ENCODE measurements at regions not wholly inside any gene's neighbourhood (a gene's known extent, or its start where the extent isn't known, plus 50 kb on each side); places are given as distances from the start of the nearest gene placed in this dataset.

DNA sequence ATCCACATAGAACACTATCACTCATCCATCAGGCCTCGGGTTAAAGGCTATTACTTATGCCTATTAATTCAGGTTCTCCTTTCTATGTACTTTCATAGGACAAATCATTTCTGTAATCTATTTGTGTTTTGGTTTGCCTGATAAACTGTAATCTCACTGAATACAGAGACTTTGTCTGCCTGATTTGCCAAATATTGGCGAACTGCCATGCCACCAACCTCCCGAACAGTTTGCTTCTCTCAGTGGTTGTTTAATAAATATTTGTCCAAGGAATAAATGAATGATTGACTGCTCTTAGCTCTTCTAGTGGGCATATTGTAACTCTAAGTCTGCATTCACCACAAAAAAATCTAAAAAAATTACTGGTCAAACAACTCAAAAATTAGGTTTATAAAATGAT, 170.1 kb upstream of the ZFP64 start:
- Histone ChIP-seq H3K27me3 (ENCODE audit: insufficient read depth, low read length) (no peaks in the 10 kb centered on the region), H3K79me2 (ENCODE audit: insufficient read depth, low read length) (no peaks in the 10 kb centered on the region), H3K4me3 (ENCODE audit: insufficient read depth, low read length) (no peak overlapping the region), H3K36me3 (ENCODE audit: insufficient read depth, low read length) (no peaks in the 10 kb centered on the region), H3K4me2 (ENCODE audit: insufficient read depth, low read length) (no peak overlapping the region), H2AFZ (ENCODE audit: low read length) (no peak overlapping the region), H3K27ac (ENCODE audit: low read depth, low read length) (no peak overlapping the region), H4K20me1 (ENCODE audit: insufficient read depth, low read length) (no peaks in the 10 kb centered on the region), H3K4me1 (ENCODE audit: insufficient read depth, low read length) (no peaks in the 10 kb centered on the region), H3K9me3 (ENCODE audit: low read depth, low read length) (no peaks in the 10 kb centered on the region)
- TF ChIP-seq, protein P1, sequence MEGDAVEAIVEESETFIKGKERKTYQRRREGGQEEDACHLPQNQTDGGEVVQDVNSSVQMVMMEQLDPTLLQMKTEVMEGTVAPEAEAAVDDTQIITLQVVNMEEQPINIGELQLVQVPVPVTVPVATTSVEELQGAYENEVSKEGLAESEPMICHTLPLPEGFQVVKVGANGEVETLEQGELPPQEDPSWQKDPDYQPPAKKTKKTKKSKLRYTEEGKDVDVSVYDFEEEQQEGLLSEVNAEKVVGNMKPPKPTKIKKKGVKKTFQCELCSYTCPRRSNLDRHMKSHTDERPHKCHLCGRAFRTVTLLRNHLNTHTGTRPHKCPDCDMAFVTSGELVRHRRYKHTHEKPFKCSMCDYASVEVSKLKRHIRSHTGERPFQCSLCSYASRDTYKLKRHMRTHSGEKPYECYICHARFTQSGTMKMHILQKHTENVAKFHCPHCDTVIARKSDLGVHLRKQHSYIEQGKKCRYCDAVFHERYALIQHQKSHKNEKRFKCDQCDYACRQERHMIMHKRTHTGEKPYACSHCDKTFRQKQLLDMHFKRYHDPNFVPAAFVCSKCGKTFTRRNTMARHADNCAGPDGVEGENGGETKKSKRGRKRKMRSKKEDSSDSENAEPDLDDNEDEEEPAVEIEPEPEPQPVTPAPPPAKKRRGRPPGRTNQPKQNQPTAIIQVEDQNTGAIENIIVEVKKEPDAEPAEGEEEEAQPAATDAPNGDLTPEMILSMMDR (IDR thresholded peaks at IDR 0.05; ENCODE audit: extremely low read depth, low read depth, low read length) = no peak
- DNase-seq (ENCODE audit: insufficient read length, low spot score, missing footprints) = no peak

DNA sequence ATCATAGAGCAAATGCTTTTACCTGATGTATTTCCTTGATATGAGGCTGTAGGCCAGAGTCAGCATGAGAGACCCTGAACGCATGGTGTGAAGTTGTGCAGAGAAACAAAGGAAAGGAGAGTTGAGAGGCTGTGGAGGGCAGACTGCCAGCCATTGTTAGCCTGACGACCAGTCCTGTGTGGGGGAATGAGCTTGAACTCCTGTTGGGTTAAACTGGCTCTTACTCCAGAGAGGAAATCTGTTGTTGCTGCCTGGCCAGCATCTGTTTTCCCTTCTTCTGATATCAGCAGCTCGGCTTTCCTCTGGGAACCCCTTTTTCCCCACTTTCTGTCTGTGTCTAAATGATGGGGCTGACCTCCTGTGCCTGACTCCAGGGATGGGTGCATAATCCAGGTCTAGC, 158.2 kb upstream of the ZFP64 start:
- H3K4me2 ChIP-seq (ENCODE audit: insufficient read depth, low read length) = no peak overlapping the region
- H3K79me2 ChIP-seq (ENCODE audit: insufficient read depth, low read length) = no peaks in the 10 kb centered on the region
- DNase-seq (ENCODE audit: insufficient read length, low spot score, missing footprints) = no peak
- H3K27me3 ChIP-seq (ENCODE audit: insufficient read depth, low read length) = no peaks in the 10 kb centered on the region
- H2AFZ ChIP-seq (ENCODE audit: low read length) = no peak overlapping the region
- no peak overlapping the region for H3K27ac ChIP-seq (ENCODE audit: low read depth, low read length)
- H3K4me3 ChIP-seq (ENCODE audit: insufficient read depth, low read length) = no peak overlapping the region
- TF ChIP-seq, protein P1 (IDR thresholded peaks at IDR 0.05; ENCODE audit: extremely low read depth, low read depth, low read length) = no peak
- H3K36me3 ChIP-seq (ENCODE audit: insufficient read depth, low read length) = no peaks in the 10 kb centered on the region
- no peaks in the 10 kb centered on the region for H3K4me1 ChIP-seq (ENCODE audit: insufficient read depth, low read length)
- H3K9me3 ChIP-seq (ENCODE audit: low read depth, low read length) = no peaks in the 10 kb centered on the region
- H4K20me1 ChIP-seq (ENCODE audit: insufficient read depth, low read length) = no peaks in the 10 kb centered on the region

- TF ChIP-seq, protein P1 (IDR thresholded peaks at IDR 0.05; ENCODE audit: extremely low read depth, low read depth, low read length) = no peak
- no peaks in the 10 kb centered on the region for H3K4me1 ChIP-seq (ENCODE audit: insufficient read depth, low read length)
- H3K4me2 ChIP-seq (ENCODE audit: insufficient read depth, low read length) = no peak overlapping the region
- H3K4me3 ChIP-seq (ENCODE audit: insufficient read depth, low read length) = no peak overlapping the region
- no peaks in the 10 kb centered on the region for H3K79me2 ChIP-seq (ENCODE audit: insufficient read depth, low read length)
- H3K27ac ChIP-seq (ENCODE audit: low read depth, low read length) = no peak overlapping the region
- no peaks in the 10 kb centered on the region for H4K20me1 ChIP-seq (ENCODE audit: insufficient read depth, low read length)
- no peak overlapping the region for H2AFZ ChIP-seq (ENCODE audit: low read length)
- no peak for DNase-seq (ENCODE audit: insufficient read length, low spot score, missing footprints)
- H3K36me3 ChIP-seq (ENCODE audit: insufficient read depth, low read length) = no peaks in the 10 kb centered on the region
- no peaks in the 10 kb centered on the region for H3K9me3 ChIP-seq (ENCODE audit: low read depth, low read length)
- no peaks in the 10 kb centered on the region for H3K27me3 ChIP-seq (ENCODE audit: insufficient read depth, low read length)
Observed at GRCh38 chr20:52348434-52348833, 156.9 kb upstream of the ZFP64 start.

DNA sequence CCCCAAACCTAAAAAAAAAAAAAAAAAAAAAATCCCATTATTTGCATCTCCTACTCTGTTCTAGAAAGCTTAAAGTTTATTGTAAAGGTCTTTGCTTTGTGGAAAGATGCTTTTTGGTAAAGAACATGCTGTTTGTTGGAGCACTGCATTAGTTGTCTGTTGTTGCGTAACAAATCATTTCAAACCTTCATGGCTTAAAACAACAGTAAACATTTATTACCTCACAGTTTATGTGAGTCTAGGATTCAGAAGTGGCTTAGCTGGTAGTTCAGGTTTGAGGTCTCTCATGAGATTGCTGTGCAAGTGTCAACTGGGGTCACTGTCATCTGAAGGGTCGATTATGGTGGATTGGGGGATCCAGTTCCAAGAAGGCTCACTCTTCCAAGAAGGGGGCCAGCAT, 155.2 kb upstream of the ZFP64 start:
- H2AFZ ChIP-seq (ENCODE audit: low read length) = no peak overlapping the region
- no peaks in the 10 kb centered on the region for H4K20me1 ChIP-seq (ENCODE audit: insufficient read depth, low read length)
- no peaks in the 10 kb centered on the region for H3K79me2 ChIP-seq (ENCODE audit: insufficient read depth, low read length)
- DNase-seq (ENCODE audit: insufficient read length, low spot score, missing footprints) = no peak
- H3K9me3 ChIP-seq (ENCODE audit: low read depth, low read length) = no peaks in the 10 kb centered on the region
- TF ChIP-seq, protein P1 (IDR thresholded peaks at IDR 0.05; ENCODE audit: extremely low read depth, low read depth, low read length) = no peak
- no peak overlapping the region for H3K27ac ChIP-seq (ENCODE audit: low read depth, low read length)
- no peaks in the 10 kb centered on the region for H3K36me3 ChIP-seq (ENCODE audit: insufficient read depth, low read length)
- no peaks in the 10 kb centered on the region for H3K27me3 ChIP-seq (ENCODE audit: insufficient read depth, low read length)
- no peak overlapping the region for H3K4me3 ChIP-seq (ENCODE audit: insufficient read depth, low read length)
- H3K4me1 ChIP-seq (ENCODE audit: insufficient read depth, low read length) = no peaks in the 10 kb centered on the region
- no peak overlapping the region for H3K4me2 ChIP-seq (ENCODE audit: insufficient read depth, low read length)

All from osteoblast (primary cell).